Activated CD8-positive, alpha-beta T cell treated with anti-CD3 and anti-CD28 coated beads for 36 hours (primary cell): ENCODE measurements at regions not wholly inside any gene's neighbourhood (a gene's known extent, or its start where the extent isn't known, plus 50 kb on each side); places are given as distances from the start of the nearest gene placed in this dataset.

ENCODE experiments used
- ATAC-seq: fragments of 200-7000 bp; cut with Tn5 transposase; one replicate; pipeline ENCODE4 v1.10.0; 2021; ENCODE audit warnings: mild to moderate bottlenecking, moderate library complexity
- CTCF ChIA-PET: fragments of 350-600 bp; sonication (Branson Sonifier 250); formaldehyde crosslinking; loops from one replicate; lab custom pipeline; 2021; ENCODE audit warnings: antibody characterized with exemption; lab: Charles Lee
- POLR2A ChIA-PET: fragments of 350-600 bp; sonication (Branson Sonifier 250); formaldehyde crosslinking; loops from one replicate; lab custom pipeline; 2021; ENCODE audit warnings: antibody characterized with exemption; lab: Charles Lee
- DNase-seq: peaks from one replicate; pipeline ENCODE4 v3.0.0-alpha.2; 2020
- H3K27ac Mint-ChIP-seq: one replicate; pipeline ENCODE4 v1.8.0; 2021; ENCODE audit warnings: mild to moderate bottlenecking, mixed read lengths
- H3K27me3 Mint-ChIP-seq: one replicate; pipeline ENCODE4 v1.8.0; 2021; ENCODE audit warnings: mixed read lengths
- H3K36me3 Mint-ChIP-seq: one replicate; pipeline ENCODE4 v1.8.0; 2021; ENCODE audit warnings: low read depth, mixed read lengths
- H3K4me1 Mint-ChIP-seq: one replicate; pipeline ENCODE4 v1.8.0; 2021; ENCODE audit warnings: low read depth, mixed read lengths
- H3K4me3 Mint-ChIP-seq: one replicate; pipeline ENCODE4 v1.8.0; 2021; ENCODE audit warnings: mild to moderate bottlenecking, moderate library complexity, mixed read lengths
- H3K9me3 Mint-ChIP-seq: one replicate; pipeline ENCODE4 v1.8.0; 2021; ENCODE audit warnings: mixed read lengths
- intact Hi-C: fragments of 100-400 bp; cut with micrococcal nuclease; formaldehyde crosslinking; loops from one replicate; pipeline ENCODE4 v1.10.0; 2022
- TF ChIP-seq, protein P1 (sequence below): fragments of 200-600 bp; IDR thresholded peaks from one replicate; pipeline ENCODE4 v1.8.0; 2022; ENCODE audit warnings: antibody characterized with exemption, mild to moderate bottlenecking

DNA sequence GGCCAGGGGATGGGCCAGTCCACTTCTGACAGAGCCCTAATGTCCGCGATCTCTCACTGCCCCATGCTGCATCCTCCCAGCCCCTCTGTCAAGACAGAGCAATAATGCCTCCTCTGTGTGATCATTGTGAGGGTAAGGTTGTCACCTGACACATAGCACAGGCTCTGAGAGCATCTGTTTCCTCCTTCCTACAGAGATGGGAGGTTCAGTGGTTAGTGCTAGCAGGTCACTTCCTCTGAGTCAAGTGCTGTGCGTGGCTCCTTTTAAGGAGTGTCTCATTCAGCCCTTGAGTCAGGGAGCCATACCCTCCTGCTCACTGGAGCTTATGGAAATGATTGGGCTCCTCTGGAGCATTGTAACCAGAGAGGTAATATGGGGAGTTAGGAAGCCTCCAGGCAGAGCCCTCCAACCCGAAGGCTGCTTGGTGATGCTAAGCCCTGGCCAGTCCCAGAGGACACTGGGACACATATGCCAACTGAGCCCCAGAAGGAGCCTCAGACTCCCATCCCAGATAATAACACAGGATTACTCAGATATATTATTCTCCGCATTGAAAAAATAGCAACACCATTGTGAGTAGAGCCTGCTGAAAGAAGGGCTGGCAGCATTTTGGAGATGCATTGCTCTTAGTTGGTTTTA, 189.0 kb downstream of the GALNT1 start:
- no peaks in the 10 kb centered on the region for H3K9me3 Mint-ChIP-seq
- DNase-seq (peak; percentile 32), ATAC-seq (peak; percentile 98)
- H3K4me1 Mint-ChIP-seq, result peaks cover 3% of the 10 kb centered on the region
- H3K27me3 Mint-ChIP-seq, result peaks cover 3% of the 10 kb centered on the region
- H3K27ac Mint-ChIP-seq, result no peak overlapping the region
- no peaks in the 10 kb centered on the region for H3K36me3 Mint-ChIP-seq
- intact Hi-C loops, result no loop called here
- no peak overlapping the region for H3K4me3 Mint-ChIP-seq
- ChIA-PET POLR2A (no interaction called here), CTCF (no interaction called here)
- TF ChIP-seq, protein P1, sequence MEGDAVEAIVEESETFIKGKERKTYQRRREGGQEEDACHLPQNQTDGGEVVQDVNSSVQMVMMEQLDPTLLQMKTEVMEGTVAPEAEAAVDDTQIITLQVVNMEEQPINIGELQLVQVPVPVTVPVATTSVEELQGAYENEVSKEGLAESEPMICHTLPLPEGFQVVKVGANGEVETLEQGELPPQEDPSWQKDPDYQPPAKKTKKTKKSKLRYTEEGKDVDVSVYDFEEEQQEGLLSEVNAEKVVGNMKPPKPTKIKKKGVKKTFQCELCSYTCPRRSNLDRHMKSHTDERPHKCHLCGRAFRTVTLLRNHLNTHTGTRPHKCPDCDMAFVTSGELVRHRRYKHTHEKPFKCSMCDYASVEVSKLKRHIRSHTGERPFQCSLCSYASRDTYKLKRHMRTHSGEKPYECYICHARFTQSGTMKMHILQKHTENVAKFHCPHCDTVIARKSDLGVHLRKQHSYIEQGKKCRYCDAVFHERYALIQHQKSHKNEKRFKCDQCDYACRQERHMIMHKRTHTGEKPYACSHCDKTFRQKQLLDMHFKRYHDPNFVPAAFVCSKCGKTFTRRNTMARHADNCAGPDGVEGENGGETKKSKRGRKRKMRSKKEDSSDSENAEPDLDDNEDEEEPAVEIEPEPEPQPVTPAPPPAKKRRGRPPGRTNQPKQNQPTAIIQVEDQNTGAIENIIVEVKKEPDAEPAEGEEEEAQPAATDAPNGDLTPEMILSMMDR, result no peak

DNA sequence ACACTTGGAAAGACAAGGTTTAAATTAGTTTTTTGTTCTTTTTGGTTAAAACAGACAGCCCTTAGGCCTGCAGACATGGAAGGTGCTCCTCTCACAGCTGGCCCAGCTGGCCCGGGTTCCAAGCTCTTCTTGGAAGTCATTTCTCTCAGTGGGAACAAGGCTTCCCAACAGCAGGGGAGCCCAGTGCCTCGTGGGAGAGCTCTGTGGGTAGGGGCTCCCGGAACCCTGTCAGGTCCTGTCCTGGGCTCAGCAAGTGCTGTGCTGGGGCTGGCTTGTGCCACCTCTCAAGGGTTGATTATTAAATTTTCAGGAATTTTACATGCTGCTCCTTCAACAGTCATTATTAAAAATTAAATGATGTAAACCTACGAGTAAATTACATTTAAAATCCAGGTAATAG, 189.6 kb downstream of the GALNT1 start:
- no peaks in the 10 kb centered on the region for H3K36me3 Mint-ChIP-seq
- ATAC-seq (no peak), DNase-seq (no peak)
- no peaks in the 10 kb centered on the region for H3K9me3 Mint-ChIP-seq
- peaks cover 3% of the 10 kb centered on the region for H3K4me1 Mint-ChIP-seq
- H3K4me3 Mint-ChIP-seq, result no peak overlapping the region
- POLR2A ChIA-PET, result no interaction called here
- H3K27me3 Mint-ChIP-seq, result peaks cover 3% of the 10 kb centered on the region
- no peak overlapping the region for H3K27ac Mint-ChIP-seq
- TF ChIP-seq, protein P1, result no peak
- CTCF ChIA-PET, result no interaction called here
- intact Hi-C loops, result no loop called here

DNA sequence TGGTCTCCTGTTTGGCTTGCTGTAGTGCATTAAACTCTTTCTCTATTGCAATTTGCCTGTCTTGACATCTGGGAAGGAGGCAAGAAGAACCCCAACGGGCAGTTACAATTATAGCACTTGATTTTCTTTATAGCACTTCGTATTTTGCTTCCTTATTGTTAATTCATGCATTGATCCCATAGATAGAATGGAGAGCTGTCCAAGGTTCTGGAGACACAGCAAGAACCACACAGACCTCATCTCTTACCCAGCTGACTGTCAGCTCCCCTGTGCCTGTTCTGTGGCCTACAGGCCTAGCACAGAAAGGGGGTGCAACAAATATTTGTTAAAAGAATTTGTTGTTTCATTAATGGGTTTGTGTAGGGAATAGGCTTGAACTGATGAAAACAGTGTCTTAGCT, 194.3 kb downstream of the GALNT1 start:
- no peaks in the 10 kb centered on the region for H3K36me3 Mint-ChIP-seq
- H3K4me1 Mint-ChIP-seq, result no peaks in the 10 kb centered on the region
- TF ChIP-seq, protein P1, result no peak
- no peak overlapping the region for H3K4me3 Mint-ChIP-seq
- no peak overlapping the region for H3K27ac Mint-ChIP-seq
- no peak for ATAC-seq
- no peaks in the 10 kb centered on the region for H3K9me3 Mint-ChIP-seq
- CTCF ChIA-PET, result interaction anchor here (1.3 kb wide), 1 partner anchor 175 kb away, joined by 3 read pairs; no protein-coding TSS in a partner anchor
- DNase-seq, result no peak
- POLR2A ChIA-PET, result no interaction called here
- intact Hi-C loops, result no loop called here
- H3K27me3 Mint-ChIP-seq, result peaks cover 8% of the 10 kb centered on the region

DNA sequence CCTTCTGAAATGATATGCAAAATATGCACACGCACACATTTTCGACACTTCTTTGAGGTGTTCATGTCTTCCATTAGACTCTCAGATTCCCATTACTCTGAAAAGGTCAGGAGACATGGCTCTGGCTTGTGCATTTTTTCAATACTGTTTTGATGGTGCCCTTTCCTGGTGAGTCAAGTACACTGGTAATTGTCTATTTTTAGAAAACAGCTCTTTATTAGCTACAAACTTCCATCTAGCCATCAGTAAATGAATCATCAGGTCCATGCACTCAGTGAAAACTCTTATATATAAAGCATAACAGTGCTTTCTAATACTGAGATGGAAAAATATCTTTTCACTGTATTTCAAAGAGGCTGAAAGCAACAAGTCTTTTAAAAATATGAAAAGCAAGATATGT, 194.9 kb downstream of the GALNT1 start:
- intact Hi-C loops, result no loop called here
- DNase-seq (no peak), ATAC-seq (no peak)
- H3K4me3 Mint-ChIP-seq, result no peak overlapping the region
- TF ChIP-seq, protein P1, result no peak
- H3K27me3 Mint-ChIP-seq, result peaks cover 8% of the 10 kb centered on the region
- no peaks in the 10 kb centered on the region for H3K4me1 Mint-ChIP-seq
- CTCF ChIA-PET, result interaction anchor here (1.3 kb wide), 1 partner anchor 174 kb away, joined by 3 read pairs; no protein-coding TSS in a partner anchor
- no peak overlapping the region for H3K27ac Mint-ChIP-seq
- H3K9me3 Mint-ChIP-seq, result no peaks in the 10 kb centered on the region
- H3K36me3 Mint-ChIP-seq, result no peaks in the 10 kb centered on the region
- POLR2A ChIA-PET, result no interaction called here

DNA sequence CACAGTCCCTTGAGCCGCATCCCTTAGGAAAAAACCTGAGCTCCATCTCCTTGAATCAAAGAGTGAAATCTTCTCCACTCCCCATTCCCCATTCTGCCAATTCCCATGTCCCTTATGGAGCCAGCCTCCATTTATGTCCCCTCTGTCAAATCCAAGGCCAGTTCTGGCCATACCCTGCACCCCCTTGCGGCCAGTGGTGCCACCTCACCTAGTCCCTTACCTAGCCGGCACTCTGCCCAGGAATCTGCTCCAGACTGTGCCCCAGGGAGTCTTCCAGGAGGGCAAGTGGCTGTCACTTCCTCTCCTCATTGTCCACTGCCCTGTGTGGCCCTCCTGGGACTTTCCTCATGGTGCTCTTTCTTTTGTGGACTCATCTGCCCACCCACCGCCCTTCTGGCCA, 195.4 kb upstream of the RMP24 start:
- Mint-ChIP-seq H3K27ac (no peak overlapping the region), H3K9me3 (no peaks in the 10 kb centered on the region), H3K27me3 (peaks cover 8% of the 10 kb centered on the region), H3K36me3 (no peaks in the 10 kb centered on the region), H3K4me3 (no peak overlapping the region), H3K4me1 (no peaks in the 10 kb centered on the region)
- TF ChIP-seq, protein P1, result no peak
- intact Hi-C loops, result no loop called here
- no peak for ATAC-seq
- ChIA-PET POLR2A (no interaction called here), CTCF (interaction anchor here (1.3 kb wide), 1 partner anchor 174 kb away, joined by 3 read pairs; no protein-coding TSS in a partner anchor)
- DNase-seq, result no peak
